Rectal smooth muscle tissue (tissue), 1 donor: ENCODE measurements at regions not wholly inside any gene's neighbourhood (a gene's known extent, or its start where the extent isn't known, plus 50 kb on each side); places are given as distances from the start of the nearest gene placed in this dataset.

Experiments
- H3K27ac ChIP-seq: one replicate; pipeline ENCODE4 v1.7.0; 2013; ENCODE audit warnings: low read depth, low read length, inconsistent platforms
- H3K27me3 ChIP-seq: one replicate; pipeline ENCODE4 v1.7.0; 2013; ENCODE audit warnings: low read length; ENCODE audit not compliant: control insufficient read depth, insufficient read depth
- H3K36me3 ChIP-seq: one replicate; pipeline ENCODE4 v1.7.0; 2013; ENCODE audit warnings: low read length; ENCODE audit not compliant: control insufficient read depth, insufficient read depth
- H3K4me1 ChIP-seq: one replicate; pipeline ENCODE4 v1.7.0; 2013; ENCODE audit warnings: low read length; ENCODE audit not compliant: control insufficient read depth, insufficient read depth
- H3K4me3 ChIP-seq: one replicate; pipeline ENCODE4 v1.7.0; 2013; ENCODE audit warnings: low read length
- H3K9ac ChIP-seq: one replicate; pipeline ENCODE4 v1.7.0; 2013; ENCODE audit warnings: low read length

DNA sequence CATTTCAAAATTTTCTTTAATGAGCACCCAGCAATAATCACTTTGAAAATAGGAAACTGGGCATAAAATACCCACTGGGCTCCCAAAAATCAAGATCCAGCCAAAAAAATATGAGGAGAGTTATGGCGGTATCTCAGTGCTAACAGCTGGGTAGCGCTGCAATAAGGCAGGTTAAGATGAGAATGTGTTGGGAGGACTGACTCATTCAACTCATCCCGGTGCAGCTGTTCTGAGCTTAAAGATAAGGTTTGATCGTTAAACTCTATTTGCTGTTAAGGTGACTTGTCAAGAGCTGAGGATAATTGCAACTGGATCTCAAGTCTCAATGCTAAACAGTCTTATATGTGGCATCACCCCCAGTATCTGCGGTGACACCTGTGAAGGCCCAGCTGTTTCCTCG lies 507.7 kb downstream of the EPM2A start:
- H3K27ac ChIP-seq = no peak overlapping the region
- H3K4me3 ChIP-seq = no peak overlapping the region
- H3K9ac ChIP-seq = no peak overlapping the region
- no peaks in the 10 kb centered on the region for H3K27me3 ChIP-seq
- no peaks in the 10 kb centered on the region for H3K36me3 ChIP-seq
- no peaks in the 10 kb centered on the region for H3K4me1 ChIP-seq

DNA sequence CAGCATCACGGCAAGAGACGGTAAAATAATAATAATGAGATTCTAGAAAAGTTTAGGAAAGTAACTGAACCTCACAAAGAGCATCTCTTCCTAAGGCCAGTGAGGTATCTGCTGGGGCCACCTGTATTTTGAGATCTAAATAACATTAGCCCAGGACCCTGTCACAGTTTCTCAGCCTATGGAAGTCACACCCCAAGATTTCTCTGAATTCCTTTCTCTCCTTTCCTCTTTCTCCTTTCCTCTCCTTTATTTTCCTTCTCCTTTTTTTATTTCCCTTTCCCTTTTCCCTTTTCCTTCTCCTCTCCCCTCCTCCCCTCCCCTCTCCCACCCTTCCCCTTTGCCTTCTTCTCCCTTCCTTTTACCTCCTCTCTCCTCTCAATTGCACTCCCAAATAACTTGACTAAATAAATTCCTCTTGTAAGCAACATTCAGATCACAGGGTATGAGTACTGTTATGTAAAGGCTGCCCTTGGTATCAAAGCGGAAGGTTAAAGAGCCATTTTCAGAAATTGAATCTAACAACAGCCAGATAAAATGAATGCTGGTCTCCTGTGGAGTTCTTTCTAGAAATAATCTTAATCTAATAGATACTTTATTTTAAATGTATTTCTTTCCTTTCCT lies 506.2 kb downstream of the EPM2A start:
- no peak overlapping the region for H3K4me3 ChIP-seq
- H3K27ac ChIP-seq = no peak overlapping the region
- no peaks in the 10 kb centered on the region for H3K27me3 ChIP-seq
- H3K36me3 ChIP-seq = no peaks in the 10 kb centered on the region
- H3K9ac ChIP-seq = no peak overlapping the region
- H3K4me1 ChIP-seq = no peaks in the 10 kb centered on the region

DNA sequence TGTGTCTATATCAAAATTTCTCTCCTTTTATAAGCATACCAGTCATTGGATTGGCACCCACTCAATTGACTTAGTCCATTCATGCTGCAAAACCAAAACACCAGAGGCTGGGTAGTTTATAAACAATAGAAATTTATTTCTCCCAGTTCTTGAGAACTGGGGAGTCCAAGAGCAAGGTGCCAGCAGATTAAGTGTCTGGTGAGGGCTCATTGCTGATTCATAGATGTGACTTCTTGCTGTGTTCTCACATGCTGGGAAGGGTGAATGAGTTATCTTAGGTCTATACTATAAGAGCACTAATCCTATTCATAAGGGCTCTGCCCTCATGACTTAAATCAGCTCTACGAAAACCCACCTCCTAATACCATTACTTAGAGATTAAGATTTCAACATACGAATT lies 501.4 kb downstream of the EPM2A start:
- H3K27ac ChIP-seq = no peak overlapping the region
- no peaks in the 10 kb centered on the region for H3K36me3 ChIP-seq

DNA sequence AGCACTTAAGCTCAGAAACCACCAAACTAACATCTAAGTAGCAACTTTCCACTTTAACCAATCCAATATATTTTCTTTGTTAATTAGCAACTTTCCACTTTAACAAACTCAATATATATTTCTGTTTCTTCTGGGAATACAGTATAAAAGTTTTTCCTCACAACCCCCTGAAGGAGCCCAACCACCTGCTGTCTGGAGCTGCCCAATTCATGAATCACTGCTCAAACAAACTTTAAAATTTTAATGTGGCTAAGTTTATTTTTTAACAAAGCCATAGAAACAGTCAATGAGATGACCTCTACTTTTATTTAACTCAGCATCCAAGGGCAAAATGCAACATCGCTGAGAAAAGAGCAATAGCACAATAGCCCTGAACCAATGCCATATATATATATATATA lies 500.1 kb downstream of the EPM2A start:
- H3K4me1 ChIP-seq = no peaks in the 10 kb centered on the region
- no peaks in the 10 kb centered on the region for H3K27me3 ChIP-seq
- H3K36me3 ChIP-seq = no peaks in the 10 kb centered on the region

More for the DNA sequence above, 501.4 kb downstream of the EPM2A start:
- Histone ChIP-seq H3K9ac (no peak overlapping the region), H3K27me3 (no peaks in the 10 kb centered on the region), H3K4me1 (no peaks in the 10 kb centered on the region), H3K4me3 (no peak overlapping the region)

DNA sequence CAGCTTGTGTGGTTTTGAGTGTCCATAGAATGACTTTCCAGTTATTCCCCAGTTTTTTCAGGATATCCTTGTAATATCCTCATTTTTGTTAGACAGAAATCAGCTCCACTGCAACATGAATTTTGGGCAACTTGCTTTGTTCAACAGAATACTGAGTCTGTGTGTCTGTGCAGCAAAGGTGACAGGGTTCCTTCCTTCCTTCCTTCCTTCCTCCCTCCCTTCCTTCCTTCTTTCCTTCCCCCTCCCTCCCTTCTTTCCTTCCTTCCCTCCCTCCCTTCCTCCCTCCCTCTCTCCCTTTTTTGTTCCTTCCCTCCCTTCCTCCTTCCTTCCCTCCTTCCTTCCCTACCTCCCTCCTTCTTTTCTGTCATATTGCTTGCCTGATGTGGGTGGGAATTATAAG lies 496.5 kb downstream of the EPM2A start:
- Histone ChIP-seq H3K27me3 (no peaks in the 10 kb centered on the region), H3K9ac (no peak overlapping the region), H3K36me3 (no peaks in the 10 kb centered on the region), H3K4me1 (no peaks in the 10 kb centered on the region), H3K4me3 (no peak overlapping the region), H3K27ac (no peak overlapping the region)

More for the DNA sequence above, 500.1 kb downstream of the EPM2A start:
- Histone ChIP-seq H3K4me3 (no peak overlapping the region), H3K27ac (no peak overlapping the region), H3K9ac (no peak overlapping the region)

DNA sequence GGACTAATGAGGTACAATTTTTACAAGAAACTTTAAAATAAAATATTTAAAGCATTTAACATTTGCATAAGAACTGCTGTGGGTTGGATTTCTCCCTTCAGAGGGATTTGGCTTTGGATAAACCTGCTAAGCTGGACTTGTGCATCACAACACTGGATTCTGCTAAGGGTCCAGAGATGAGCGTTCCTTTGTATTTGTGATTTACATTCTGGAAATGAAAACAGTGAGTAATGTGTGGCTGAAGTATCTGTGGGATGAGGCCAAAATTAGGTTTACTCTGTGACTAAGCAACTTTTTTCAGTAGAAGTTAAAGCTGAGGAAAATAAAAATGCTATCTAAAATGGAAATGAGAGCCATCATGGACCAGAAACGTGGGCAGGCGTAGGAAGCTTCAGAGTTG lies 494.3 kb downstream of the EPM2A start:
- no peaks in the 10 kb centered on the region for H3K27me3 ChIP-seq
- no peak overlapping the region for H3K9ac ChIP-seq
- no peak overlapping the region for H3K4me3 ChIP-seq
- H3K27ac ChIP-seq = no peak overlapping the region
- no peaks in the 10 kb centered on the region for H3K36me3 ChIP-seq
- peaks cover 2% of the 10 kb centered on the region for H3K4me1 ChIP-seq

DNA sequence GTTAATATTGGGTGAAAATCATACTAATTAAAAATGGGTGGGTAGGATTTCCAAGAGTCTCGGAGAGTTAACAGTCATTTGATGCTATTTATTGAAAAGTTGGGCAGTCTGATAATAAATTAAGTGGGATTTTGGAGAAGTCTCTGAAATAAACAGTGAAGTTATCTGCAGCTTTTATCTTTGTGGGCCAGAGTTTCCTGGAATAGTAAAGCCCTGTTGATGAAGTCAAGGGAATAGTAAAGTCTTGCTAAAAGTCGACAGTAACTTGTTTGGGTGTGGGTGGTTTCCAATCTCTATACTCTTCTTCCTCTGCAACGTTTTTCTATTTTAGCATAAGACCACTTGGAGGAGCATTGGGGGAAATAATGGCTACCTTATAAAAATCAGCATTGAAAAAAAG lies 493.6 kb downstream of the EPM2A start:
- no peaks in the 10 kb centered on the region for H3K36me3 ChIP-seq
- H3K4me1 ChIP-seq = peaks cover 2% of the 10 kb centered on the region
- no peak overlapping the region for H3K4me3 ChIP-seq
- H3K27me3 ChIP-seq = no peaks in the 10 kb centered on the region
- no peak overlapping the region for H3K27ac ChIP-seq
- H3K9ac ChIP-seq = no peak overlapping the region

DNA sequence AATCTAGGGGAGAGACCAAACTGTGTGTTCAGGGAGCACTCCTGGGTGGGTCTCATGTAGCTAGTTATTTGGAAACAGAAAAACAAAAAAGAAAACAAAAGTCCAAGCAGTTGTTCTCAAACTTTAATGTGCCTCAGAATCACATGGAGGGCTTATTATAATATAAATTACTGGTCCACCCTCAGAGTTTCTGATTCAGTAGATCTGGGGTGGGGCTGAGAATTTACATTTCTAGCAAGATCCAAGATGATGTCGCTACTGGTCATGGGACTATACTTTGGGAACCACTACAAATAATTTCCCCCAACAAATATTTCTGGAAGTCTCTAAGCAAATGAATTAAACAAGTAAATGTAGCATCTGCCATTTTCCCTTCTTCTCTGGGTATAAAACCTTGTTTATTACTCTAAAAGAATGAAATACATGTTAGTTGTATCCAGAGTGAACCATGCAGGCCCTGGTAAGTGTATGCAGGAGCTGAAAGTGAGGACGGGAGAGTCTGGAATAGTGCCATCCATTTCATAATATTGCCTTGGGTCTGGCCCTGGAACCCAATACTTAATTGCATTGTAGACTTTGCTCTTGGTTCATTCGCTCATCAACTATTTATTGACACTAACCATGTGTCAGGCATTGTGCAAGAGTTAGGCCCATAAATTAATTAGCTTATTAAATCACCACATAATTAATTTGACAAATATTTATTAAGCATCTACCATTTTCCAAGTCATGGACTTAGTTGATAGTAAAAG lies 490.8 kb downstream of the EPM2A start:
- Histone ChIP-seq H3K4me1 (peaks cover 2% of the 10 kb centered on the region), H3K4me3 (no peak overlapping the region), H3K9ac (no peak overlapping the region), H3K36me3 (no peaks in the 10 kb centered on the region), H3K27me3 (no peaks in the 10 kb centered on the region), H3K27ac (no peak overlapping the region)

DNA sequence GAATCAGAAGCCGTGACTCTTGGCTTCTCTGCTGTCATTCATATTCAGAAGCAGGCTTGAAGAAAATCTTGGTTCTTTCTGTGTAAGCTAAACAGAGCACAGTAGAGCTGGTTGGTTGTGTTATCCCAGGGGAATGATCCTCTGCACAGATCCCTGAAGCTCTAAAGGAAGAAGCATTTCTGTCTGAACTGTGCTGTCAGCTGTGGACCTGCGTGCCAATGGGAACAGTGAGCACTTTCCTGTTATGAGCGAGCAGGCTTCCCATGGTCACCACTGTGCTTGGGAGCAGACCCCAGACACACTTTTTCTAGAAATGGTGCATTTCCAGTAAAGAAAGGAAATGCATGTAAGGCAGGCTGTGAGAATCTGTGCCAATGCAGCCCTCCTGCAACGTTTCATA lies 490.2 kb downstream of the EPM2A start:
- Histone ChIP-seq H3K27ac (no peak overlapping the region), H3K4me1 (peaks cover 2% of the 10 kb centered on the region), H3K27me3 (no peaks in the 10 kb centered on the region), H3K36me3 (no peaks in the 10 kb centered on the region), H3K9ac (no peak overlapping the region), H3K4me3 (no peak overlapping the region)

DNA sequence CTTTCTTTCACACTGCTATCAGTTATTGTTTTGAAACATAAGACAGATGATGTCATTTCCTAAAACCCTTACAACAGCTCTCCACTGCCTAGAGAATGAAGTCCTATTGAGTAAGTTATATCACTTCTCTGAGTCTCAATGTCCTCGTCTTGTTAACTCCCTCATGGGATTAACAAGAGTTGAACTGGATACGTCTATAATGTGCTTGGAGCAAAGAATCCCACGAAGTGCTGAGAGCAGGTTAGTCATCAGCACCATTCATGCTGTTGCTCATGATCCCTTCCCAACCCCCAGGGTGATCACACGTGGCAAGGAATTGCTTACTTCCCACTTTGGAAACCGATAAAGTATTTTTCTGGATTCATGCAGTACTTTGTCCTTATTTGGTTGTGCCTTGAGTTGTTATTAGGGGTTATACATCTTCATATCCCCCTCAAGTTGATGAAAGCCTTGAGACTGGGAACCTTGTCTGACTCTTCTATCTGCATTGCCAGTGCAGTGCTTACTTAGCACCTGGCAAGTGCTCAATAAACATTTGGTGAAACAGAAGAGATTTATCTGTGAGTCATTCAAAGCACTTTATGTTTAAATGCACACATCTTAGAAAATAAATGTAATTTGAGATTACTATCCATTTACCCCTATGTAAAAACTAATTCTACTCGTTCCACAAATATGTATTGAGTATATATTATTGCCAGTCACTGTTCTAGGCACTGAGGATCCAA lies 487.5 kb downstream of the EPM2A start:
- Histone ChIP-seq H3K27ac (no peak overlapping the region), H3K36me3 (no peaks in the 10 kb centered on the region), H3K9ac (no peak overlapping the region), H3K4me1 (peaks cover 2% of the 10 kb centered on the region), H3K27me3 (no peaks in the 10 kb centered on the region), H3K4me3 (no peak overlapping the region)

DNA sequence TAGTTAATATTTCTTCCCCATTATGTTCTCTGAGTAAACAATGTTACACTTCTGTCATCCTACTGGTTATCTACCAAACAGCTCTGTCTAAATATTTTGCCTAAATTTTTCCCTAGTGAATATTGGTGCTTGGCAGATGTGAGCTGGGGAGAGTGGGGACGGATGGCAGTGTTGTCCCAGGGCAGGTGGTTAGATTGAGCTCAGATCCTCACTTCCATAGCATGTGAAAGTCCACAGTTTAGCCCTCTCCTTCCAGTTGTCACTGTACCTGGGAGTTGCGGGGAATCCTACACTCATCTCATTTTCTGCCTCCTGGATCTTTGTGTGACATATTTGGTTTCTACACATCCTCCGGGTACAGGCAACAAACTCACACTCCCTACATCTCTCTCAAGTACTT lies 484.9 kb downstream of the EPM2A start:
- Histone ChIP-seq H3K4me3 (no peak overlapping the region), H3K4me1 (no peaks in the 10 kb centered on the region), H3K9ac (no peak overlapping the region), H3K36me3 (no peaks in the 10 kb centered on the region), H3K27me3 (no peaks in the 10 kb centered on the region), H3K27ac (no peak overlapping the region)

DNA sequence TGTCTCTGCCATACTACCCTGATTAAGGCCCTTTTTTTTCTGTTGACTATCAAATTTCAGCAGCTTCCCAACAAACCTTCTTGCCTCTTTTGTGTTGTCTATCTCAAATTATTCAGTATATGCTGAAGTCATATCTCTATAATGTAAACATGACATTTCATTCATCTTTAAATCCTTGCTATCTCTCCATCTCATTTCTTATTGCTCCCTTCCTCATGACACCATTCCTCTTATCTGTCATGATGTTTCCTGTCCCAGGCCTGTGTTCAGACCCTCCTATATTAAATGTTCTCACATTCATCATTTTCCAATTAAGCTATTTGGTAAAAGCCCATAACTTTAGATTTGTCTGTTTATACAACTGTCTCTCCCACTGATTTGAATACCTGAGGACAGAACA lies 482.6 kb downstream of the EPM2A start:
- H3K27ac ChIP-seq = no peak overlapping the region
- H3K27me3 ChIP-seq = no peaks in the 10 kb centered on the region
- H3K4me1 ChIP-seq = no peaks in the 10 kb centered on the region
- no peak overlapping the region for H3K9ac ChIP-seq
- no peak overlapping the region for H3K4me3 ChIP-seq
- no peaks in the 10 kb centered on the region for H3K36me3 ChIP-seq
